ENCODE measurements at regions not wholly inside any gene's neighbourhood (a gene's known extent, or its start where the extent isn't known, plus 50 kb on each side); places are given as distances from the start of the nearest gene placed in this dataset.
"Not testable (repeated sequence)": the region's sequence is repeated elsewhere in the genome, so short reads cannot be mapped to it uniquely, and the experiment has no call there.

DNA sequence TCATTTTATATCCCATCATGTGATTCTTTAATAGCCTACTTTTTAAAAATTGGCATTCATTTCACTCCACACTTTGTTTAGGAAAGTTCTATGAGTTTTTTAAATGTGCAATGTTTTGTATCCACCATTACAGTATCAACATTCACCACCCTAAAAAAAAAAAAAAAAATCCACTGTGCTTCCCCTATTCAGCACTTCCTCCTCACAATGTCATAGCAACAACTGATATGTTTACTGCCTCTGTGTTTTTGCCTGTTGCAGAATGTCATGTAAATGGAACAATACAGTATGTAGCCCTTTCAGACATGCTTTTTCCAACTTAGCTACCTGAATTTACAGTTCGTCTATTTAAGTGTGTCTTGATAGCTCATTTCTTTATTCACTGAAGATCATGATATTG lies 754.2 kb downstream of the FAM181B start:
- DNase-seq (ENCODE audit: low spot score), result no peak

DNA sequence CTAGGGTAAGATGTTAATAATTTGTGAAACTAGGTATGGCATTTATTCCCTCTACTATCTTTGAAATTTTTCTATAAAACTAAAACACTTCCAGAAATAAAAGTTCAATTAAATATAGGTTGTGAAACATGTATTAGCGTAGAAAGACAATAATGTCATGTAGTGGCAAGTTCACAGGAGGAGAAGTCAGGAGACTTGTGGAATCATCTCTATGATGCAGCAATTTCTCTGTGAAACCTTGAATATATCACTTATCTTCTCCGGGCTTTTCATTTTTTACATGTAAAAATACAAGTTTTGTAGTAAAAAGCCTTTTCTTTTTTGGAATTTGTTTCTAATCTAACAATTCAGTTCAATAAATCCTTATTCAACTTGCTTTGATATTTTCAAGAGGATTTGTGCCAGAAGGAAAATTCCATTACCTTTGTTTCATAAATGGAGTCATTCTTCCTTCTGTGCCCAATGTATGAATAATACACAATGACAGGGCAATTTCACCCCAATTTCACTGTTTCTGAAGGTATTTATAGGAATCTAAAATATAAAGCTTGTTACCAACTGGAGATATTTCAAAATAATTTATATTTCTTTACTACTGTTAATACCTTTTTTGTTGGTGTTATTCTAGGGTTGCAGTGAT lies 758.3 kb downstream of the FAM181B start:
- no peak for DNase-seq (ENCODE audit: low spot score)

GRCh38 chr11:81970886-81971285 lies 762.8 kb downstream of the FAM181B start:
- no peak for DNase-seq (ENCODE audit: low spot score)

GRCh38 chr11:81967242-81967641 lies 766.4 kb downstream of the FAM181B start:
- no peak for DNase-seq (ENCODE audit: low spot score)

DNA sequence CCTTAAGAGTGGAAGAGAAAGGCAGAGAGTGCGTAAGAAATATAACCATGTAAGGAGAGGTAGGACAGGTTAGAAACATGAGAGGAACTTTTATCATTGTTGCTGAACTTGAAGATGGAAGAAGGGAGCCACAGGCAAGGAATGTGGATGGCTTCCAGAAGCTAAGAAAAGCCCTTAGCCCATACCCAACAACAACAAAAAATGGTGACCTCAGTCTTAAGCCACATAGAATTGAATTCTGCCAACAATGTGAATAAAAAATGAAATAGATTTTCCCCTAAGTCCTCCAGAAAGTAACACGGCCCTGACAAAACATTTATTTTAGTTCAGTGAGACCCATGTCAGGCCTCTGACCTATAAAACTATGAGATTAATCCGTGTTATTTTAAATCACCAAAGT lies 767.3 kb downstream of the FAM181B start:
- no peak for DNase-seq (ENCODE audit: low spot score)

- DNase-seq (ENCODE audit: low spot score), result no peak
These were observed 770.6 kb downstream of the FAM181B start for GRCh38 chr11:81963018-81963417.

GRCh38 chr11:81960443-81960842 lies 773.2 kb downstream of the FAM181B start:
- no peak for DNase-seq (ENCODE audit: low spot score)

DNA sequence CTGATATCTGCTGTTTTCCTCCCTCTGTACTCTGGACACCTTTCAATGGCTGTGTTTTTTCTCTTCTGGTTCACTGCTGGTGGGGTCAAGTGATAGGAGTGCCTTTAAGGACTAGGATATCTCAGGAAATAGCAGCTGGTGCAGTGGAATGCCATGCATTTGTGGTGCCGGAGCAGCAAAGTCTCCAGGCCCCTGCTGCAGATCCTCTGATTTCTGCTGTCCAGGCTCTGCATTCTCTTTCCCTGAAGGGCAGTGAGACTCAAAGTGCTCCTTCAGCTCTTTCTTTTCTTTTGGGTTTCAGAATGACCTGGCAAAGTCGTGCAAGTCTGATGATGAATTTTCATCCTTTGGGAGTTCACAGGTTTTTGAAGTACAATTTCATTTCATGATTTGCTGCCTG lies 774.3 kb downstream of the FAM181B start:
- DNase-seq (ENCODE audit: low spot score), result no peak

GRCh38 chr11:81954301-81954700 lies 779.4 kb downstream of the FAM181B start:
- DNase-seq (ENCODE audit: low spot score), result not testable (repeated sequence)

DNA sequence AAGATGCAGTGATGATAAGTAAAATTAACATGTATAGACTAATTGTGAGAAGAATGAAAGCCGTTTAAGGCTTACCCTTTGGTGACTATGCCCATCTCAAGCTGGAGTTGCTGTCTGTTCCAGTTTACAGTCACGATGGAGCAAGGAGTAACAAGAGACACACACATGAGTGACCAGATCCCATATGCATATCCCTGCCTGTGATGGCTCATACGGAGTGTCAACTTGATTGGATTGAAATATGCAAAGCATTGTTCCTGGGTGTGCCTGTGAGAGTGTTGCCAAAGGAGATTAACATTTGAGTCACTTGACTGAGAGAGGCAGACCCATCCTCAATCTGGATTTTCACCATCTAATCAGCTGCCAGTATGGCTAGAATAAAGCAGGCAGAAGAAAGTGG lies 786.8 kb downstream of the FAM181B start:
- no peak for DNase-seq (ENCODE audit: low spot score)

DNA sequence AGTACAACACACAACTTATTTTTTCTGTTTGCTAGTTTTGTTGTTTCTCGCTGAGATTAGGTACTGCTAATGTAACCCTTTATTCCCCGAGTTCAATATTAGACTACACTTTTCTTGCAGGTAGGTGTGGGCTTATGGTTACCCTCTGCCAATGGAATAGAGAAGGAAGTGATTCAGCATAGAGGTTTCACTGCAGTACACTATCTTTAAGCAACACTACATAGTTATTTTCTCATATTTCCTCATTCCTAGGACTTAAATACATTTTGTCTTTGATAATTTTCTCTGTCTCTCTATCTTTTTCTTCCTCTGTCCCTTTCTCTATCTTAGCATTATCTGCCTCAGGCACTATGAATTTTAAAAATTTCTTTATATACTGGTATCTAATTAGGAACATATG lies 791.0 kb downstream of the FAM181B start:
- DNase-seq (ENCODE audit: low spot score), result no peak

- DNase-seq (ENCODE audit: low spot score), result no peak
These were observed 791.7 kb downstream of the FAM181B start for GRCh38 chr11:81941998-81942397.

DNA sequence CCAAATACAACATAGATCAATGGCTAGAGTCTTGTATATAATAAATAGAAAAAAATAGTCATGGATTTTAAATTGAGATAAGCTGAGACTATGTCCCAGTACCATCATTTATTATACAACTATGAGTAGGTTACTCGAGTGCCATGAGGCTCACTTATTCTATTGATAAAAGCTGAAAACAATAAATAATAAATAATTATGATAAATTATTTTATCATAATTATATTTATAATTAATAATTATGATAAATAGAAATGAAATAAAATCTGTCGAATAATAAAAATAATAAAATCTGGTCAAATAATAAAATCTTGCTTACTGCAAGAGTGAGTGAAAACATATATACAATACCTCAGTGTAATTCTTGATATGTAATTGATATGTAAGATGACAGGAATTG lies 801.4 kb downstream of the FAM181B start:
- DNase-seq (ENCODE audit: low spot score), result no peak

DNA sequence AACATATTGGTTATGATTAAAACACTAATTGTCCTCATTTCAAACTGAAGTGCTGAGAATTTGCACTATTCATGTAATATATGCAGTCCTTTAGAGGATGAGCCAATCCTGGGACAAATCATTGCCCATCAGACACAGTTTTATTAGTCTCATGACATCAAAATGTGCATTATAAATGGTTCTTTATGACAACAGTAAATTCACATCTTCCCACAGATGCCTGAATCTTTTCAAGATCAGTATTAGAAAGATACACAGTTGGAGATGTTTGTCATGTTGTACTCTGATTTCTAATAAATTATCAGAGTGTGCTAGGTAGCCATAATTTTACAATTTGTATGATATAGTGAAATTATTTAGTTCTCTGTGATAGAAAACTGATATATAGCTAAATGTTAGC lies 813.5 kb downstream of the FAM181B start:
- DNase-seq (ENCODE audit: low spot score), result no peak

DNA sequence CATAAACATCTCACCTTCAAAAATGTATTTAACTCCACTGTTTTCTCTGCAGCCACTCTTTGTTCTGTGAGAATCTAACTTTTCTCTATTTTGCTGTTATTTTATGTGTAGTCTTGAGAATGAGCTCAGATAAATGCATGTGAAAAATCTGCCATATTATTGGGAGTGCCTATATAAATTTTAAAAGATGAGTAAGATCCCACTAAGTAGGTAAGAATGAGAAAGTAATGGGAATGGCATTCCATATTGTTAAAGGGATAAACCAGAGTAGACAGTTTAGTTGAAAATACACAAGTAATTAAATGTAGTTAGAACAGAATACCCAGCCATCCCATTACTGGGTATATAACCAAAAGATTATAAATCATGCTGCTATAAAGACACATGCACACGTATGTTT lies 817.2 kb downstream of the FAM181B start:
- no peak for DNase-seq (ENCODE audit: low spot score)

- DNase-seq (ENCODE audit: low spot score), result no peak
These were observed 818.6 kb downstream of the FAM181B start for GRCh38 chr11:81915045-81915444.

DNA sequence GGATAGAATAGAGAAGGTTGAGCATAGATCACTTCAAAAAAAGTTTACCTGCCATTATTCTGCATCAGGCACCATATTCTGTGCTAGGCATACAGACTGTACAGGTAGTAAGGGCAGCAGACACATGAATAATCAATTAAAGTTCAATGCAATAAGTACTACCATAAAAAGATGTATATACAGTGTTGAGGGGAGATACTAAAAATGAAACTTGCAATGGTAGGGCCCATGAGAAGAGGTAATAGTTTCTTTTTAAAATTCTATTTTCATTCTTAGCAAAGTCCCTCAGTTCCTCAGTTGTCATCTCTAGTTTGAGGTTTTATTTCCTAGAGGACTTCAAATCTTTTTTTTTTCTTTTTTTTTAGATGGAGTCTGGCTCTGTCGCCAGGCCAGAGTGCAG lies 819.9 kb downstream of the FAM181B start:
- no peak for DNase-seq (ENCODE audit: low spot score)

DNA sequence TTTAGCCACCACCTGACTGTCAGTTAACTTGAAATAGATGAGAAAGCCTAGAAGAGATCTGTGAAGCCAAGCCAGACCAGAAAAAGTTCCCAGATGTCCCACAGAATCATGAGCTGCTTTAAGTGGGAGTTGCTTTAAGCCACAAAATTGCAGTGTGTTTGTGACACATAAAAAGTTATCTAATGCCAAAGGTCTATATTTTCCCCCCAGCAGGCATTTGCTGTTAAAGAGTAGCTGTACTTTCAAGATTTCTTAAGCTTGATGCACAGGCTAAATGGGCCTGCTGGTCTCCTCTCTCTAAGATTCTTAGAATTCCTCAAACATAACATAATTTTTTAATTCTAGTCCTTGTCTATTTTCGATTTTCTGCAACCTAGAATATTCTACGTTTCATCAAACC lies 825.7 kb downstream of the FAM181B start:
- peak; percentile 17 for DNase-seq (ENCODE audit: low spot score)

DNA sequence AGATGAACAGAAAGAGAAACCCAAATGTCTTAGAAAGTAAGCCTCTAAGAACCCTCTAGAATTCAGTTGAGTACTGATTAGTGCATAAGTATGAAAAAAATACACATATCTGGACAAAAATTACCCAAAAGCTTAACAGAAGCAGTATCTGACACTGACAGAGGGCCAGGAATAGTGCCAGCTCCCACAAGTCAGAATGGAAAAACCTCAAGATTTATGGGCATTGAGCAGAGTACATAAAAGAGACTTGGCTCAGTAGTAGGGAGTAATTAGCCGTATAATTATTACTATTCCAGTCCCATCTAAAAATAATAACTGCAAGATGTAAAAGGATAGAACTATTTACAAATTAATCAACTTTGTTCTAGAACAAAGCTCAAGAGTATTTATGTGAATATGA lies 834.5 kb downstream of the FAM181B start:
- DNase-seq (ENCODE audit: low spot score), result no peak

- DNase-seq (ENCODE audit: low spot score), result no peak
These were observed 836.0 kb downstream of the FAM181B start for GRCh38 chr11:81897639-81898038.

- DNase-seq (ENCODE audit: low spot score), result no peak
These were observed 838.4 kb downstream of the FAM181B start for GRCh38 chr11:81895258-81895657.

GRCh38 chr11:81892770-81893635 lies 840.7 kb downstream of the FAM181B start:
- no peak for DNase-seq (ENCODE audit: low spot score)

GRCh38 chr11:81888391-81888790 lies 845.3 kb downstream of the FAM181B start:
- DNase-seq (ENCODE audit: low spot score), result peak; percentile 2

DNA sequence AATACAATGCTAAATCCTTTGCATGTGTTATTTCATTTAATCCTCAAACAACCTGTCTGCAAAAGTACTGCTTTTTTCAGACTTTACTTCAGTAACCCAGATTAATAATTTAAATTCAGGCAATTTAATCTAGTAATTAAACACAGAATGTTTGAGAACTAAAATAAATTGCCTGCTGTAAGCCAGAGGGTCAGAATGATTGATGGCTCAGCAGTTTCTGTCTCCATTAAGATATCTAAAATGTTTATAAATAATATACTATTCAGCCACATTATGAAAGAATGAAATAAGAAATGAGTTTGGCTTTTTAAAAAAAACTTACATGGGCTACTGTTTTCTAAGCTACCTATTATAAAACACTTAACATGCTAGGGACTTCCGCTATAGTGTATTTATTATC lies 846.0 kb downstream of the FAM181B start:
- no peak for DNase-seq (ENCODE audit: low spot score)

Data from kidney tubule cell (primary cell).